ENCODE measurements at regions not wholly inside any gene's neighbourhood (a gene's known extent, or its start where the extent isn't known, plus 50 kb on each side); places are given as distances from the start of the nearest gene placed in this dataset.

GRCh38 chr11:129295746-129296145, 79.9 kb upstream of the BARX2 start:
- Histone ChIP-seq H3K4me1 (ENCODE audit: control insufficient read depth, extremely low read depth, insufficient read depth, low read length) (no peaks in the 10 kb centered on the region), H4K20me1 (ENCODE audit: control insufficient read depth, extremely low read depth, insufficient read depth, low read length) (no peaks in the 10 kb centered on the region), H3K36me3 (ENCODE audit: control insufficient read depth, insufficient read depth, low read length) (no peaks in the 10 kb centered on the region), H3K27me3 (ENCODE audit: control insufficient read depth, insufficient read depth, low read length) (no peaks in the 10 kb centered on the region), H3K9ac (ENCODE audit: insufficient read depth, low read length) (no peak overlapping the region), H3K9me3 (ENCODE audit: control insufficient read depth, insufficient read depth, low read depth, low read length) (no peaks in the 10 kb centered on the region), H2AFZ (ENCODE audit: low read length) (no peak overlapping the region), H3K4me2 (ENCODE audit: extremely low read depth, insufficient read depth, low read length) (no peak overlapping the region), H3K27ac (ENCODE audit: insufficient read depth, low read length) (no peak overlapping the region), H3K79me2 (ENCODE audit: control insufficient read depth, insufficient read depth, low read length) (no peaks in the 10 kb centered on the region), H3K4me3 (replicated peaks in 1 of 4; ENCODE audit: control extremely low read depth in 1 of 4, insufficient read depth in 1 of 4, low read depth in 3 of 4, low read length in 4 of 4) (no peak overlapping the region)
- no peak for TF ChIP-seq EZH2 (IDR thresholded peaks at IDR 0.05; ENCODE audit: low read length, missing control alignments)
- TF ChIP-seq CTCF (conservative IDR thresholded peaks at IDR 0.05 in 1 of 2, IDR thresholded peaks at IDR 0.05 in 1 of 2; ENCODE audit: low read depth in 1 of 2, low read length in 2 of 2) = no peak
- peak in 1 of 2 donors; percentile 95 for DNase-seq (ENCODE audit: low read depth in 2 of 2)

- Histone ChIP-seq H3K27ac (ENCODE audit: insufficient read depth, low read length) (no peak overlapping the region), H3K9ac (ENCODE audit: insufficient read depth, low read length) (no peak overlapping the region), H3K4me3 (replicated peaks in 1 of 4; ENCODE audit: control extremely low read depth in 1 of 4, insufficient read depth in 1 of 4, low read depth in 3 of 4, low read length in 4 of 4) (no peak overlapping the region), H3K79me2 (ENCODE audit: control insufficient read depth, insufficient read depth, low read length) (no peaks in the 10 kb centered on the region), H4K20me1 (ENCODE audit: control insufficient read depth, extremely low read depth, insufficient read depth, low read length) (no peaks in the 10 kb centered on the region), H2AFZ (ENCODE audit: low read length) (no peak overlapping the region), H3K4me2 (ENCODE audit: extremely low read depth, insufficient read depth, low read length) (no peak overlapping the region), H3K9me3 (ENCODE audit: control insufficient read depth, insufficient read depth, low read depth, low read length) (no peaks in the 10 kb centered on the region), H3K4me1 (ENCODE audit: control insufficient read depth, extremely low read depth, insufficient read depth, low read length) (no peaks in the 10 kb centered on the region), H3K36me3 (ENCODE audit: control insufficient read depth, insufficient read depth, low read length) (no peaks in the 10 kb centered on the region), H3K27me3 (ENCODE audit: control insufficient read depth, insufficient read depth, low read length) (peaks cover 5% of the 10 kb centered on the region)
- DNase-seq (ENCODE audit: low read depth in 2 of 2) = no peak
- TF ChIP-seq CTCF (conservative IDR thresholded peaks at IDR 0.05 in 1 of 2, IDR thresholded peaks at IDR 0.05 in 1 of 2; ENCODE audit: low read depth in 1 of 2, low read length in 2 of 2) (no peak), EZH2 (IDR thresholded peaks at IDR 0.05; ENCODE audit: low read length, missing control alignments) (no peak)
Measured at GRCh38 chr11:129292771-129293170, 82.9 kb upstream of the BARX2 start.

- no peak overlapping the region for H3K4me2 ChIP-seq (ENCODE audit: extremely low read depth, insufficient read depth, low read length)
Measured at GRCh38 chr11:129292092-129292491, 83.6 kb upstream of the BARX2 start.

More at GRCh38 chr11:129292092-129292491, 83.6 kb upstream of the BARX2 start:
- H3K79me2 ChIP-seq (ENCODE audit: control insufficient read depth, insufficient read depth, low read length) = no peaks in the 10 kb centered on the region
- no peaks in the 10 kb centered on the region for H4K20me1 ChIP-seq (ENCODE audit: control insufficient read depth, extremely low read depth, insufficient read depth, low read length)
- H3K4me3 ChIP-seq (replicated peaks in 1 of 4; ENCODE audit: control extremely low read depth in 1 of 4, insufficient read depth in 1 of 4, low read depth in 3 of 4, low read length in 4 of 4) = no peak overlapping the region
- H2AFZ ChIP-seq (ENCODE audit: low read length) = no peak overlapping the region
- H3K4me1 ChIP-seq (ENCODE audit: control insufficient read depth, extremely low read depth, insufficient read depth, low read length) = no peaks in the 10 kb centered on the region
- peaks cover 5% of the 10 kb centered on the region for H3K27me3 ChIP-seq (ENCODE audit: control insufficient read depth, insufficient read depth, low read length)
- H3K27ac ChIP-seq (ENCODE audit: insufficient read depth, low read length) = no peak overlapping the region
- no peak overlapping the region for H3K9ac ChIP-seq (ENCODE audit: insufficient read depth, low read length)
- H3K36me3 ChIP-seq (ENCODE audit: control insufficient read depth, insufficient read depth, low read length) = no peaks in the 10 kb centered on the region
- no peak for TF ChIP-seq EZH2 (IDR thresholded peaks at IDR 0.05; ENCODE audit: low read length, missing control alignments)
- no peak for TF ChIP-seq CTCF (conservative IDR thresholded peaks at IDR 0.05 in 1 of 2, IDR thresholded peaks at IDR 0.05 in 1 of 2; ENCODE audit: low read depth in 1 of 2, low read length in 2 of 2)
- H3K9me3 ChIP-seq (ENCODE audit: control insufficient read depth, insufficient read depth, low read depth, low read length) = no peaks in the 10 kb centered on the region
- DNase-seq (ENCODE audit: low read depth in 2 of 2) = no peak
